Sigmoid colon (tissue), 4 donors: ENCODE measurements at regions not wholly inside any gene's neighbourhood (a gene's known extent, or its start where the extent isn't known, plus 50 kb on each side); places are given as distances from the start of the nearest gene placed in this dataset.

ENCODE experiments used
- CTCF ChIP-seq, 4 experiments: fragments of 450-650 bp in 3 of 4; fragments of 200-600 bp in 1 of 4; IDR thresholded peaks; one replicate each; pipeline ENCODE4 v1.5.1; 2016 to 2019; ENCODE audit warnings: antibody characterized with exemption in 4 of 4, mild to moderate bottlenecking in 3 of 4, moderate library complexity in 2 of 4
- EP300 ChIP-seq, 4 donors: sonication (generic); formaldehyde crosslinking; IDR thresholded peaks; one replicate each; pipeline ENCODE4 v1.6.1; 2017; ENCODE audit warnings: antibody characterized with exemption in 4 of 4
- POLR2A ChIP-seq, 2 donors: fragments of 450-650 bp; IDR thresholded peaks; one replicate each; pipeline ENCODE4 v1.6.1; 2016; ENCODE audit warnings: antibody characterized with exemption in 2 of 2, mild to moderate bottlenecking in 2 of 2, moderate library complexity in 2 of 2
- POLR2AphosphoS5 ChIP-seq, 4 donors: sonication (generic); formaldehyde crosslinking; IDR thresholded peaks; one replicate each; pipeline ENCODE4 v1.6.1; 2017; ENCODE audit warnings: antibody characterized with exemption in 4 of 4

- no peak for TF ChIP-seq CTCF (IDR thresholded peaks at IDR 0.05)
- no peak for TF ChIP-seq POLR2A (IDR thresholded peaks at IDR 0.05)
- TF ChIP-seq EP300 (IDR thresholded peaks at IDR 0.05) = no peak
- no peak for TF ChIP-seq POLR2AphosphoS5 (IDR thresholded peaks at IDR 0.05)
Measured at GRCh38 chr5:74205767-74206578, 434.6 kb downstream of the ENC1 start.
